ENCODE measurements at regions not wholly inside any gene's neighbourhood (a gene's known extent, or its start where the extent isn't known, plus 50 kb on each side); places are given as distances from the start of the nearest gene placed in this dataset.
A peak's percentile ranks its signal among the peaks of the same experiment; 100 is the strongest.

GRCh38 chr1:201663491-201664113 is 124.7 kb downstream of the NAV1 start:
- Histone ChIP-seq H3K27ac (ENCODE audit: low read depth in 2 of 2, low read length in 2 of 2) (no peak overlapping the region), H3K9ac (ENCODE audit: low read depth in 1 of 2, low read length in 2 of 2) (no peak overlapping the region), H3K36me3 (ENCODE audit: control insufficient read depth in 2 of 2, insufficient read depth in 2 of 2, low read length in 2 of 2) (no peaks in the 10 kb centered on the region), H3K4me1 (ENCODE audit: control insufficient read depth in 2 of 2, insufficient read depth in 2 of 2, low read length in 2 of 2) (no peaks in the 10 kb centered on the region), H3K27me3 (ENCODE audit: control insufficient read depth in 2 of 2, insufficient read depth in 2 of 2, low read length in 2 of 2) (no peaks in the 10 kb centered on the region), H3K9me3 (ENCODE audit: control insufficient read depth in 2 of 2, low read length in 2 of 2) (no peaks in the 10 kb centered on the region), H3K4me3 (ENCODE audit: low read length in 2 of 2) (no peak overlapping the region)

- Histone ChIP-seq H3K4me3 (ENCODE audit: low read length in 2 of 2) (no peak overlapping the region), H3K27ac (ENCODE audit: low read depth in 2 of 2, low read length in 2 of 2) (no peak overlapping the region), H3K4me1 (ENCODE audit: control insufficient read depth in 2 of 2, insufficient read depth in 2 of 2, low read length in 2 of 2) (no peaks in the 10 kb centered on the region), H3K9ac (ENCODE audit: low read depth in 1 of 2, low read length in 2 of 2) (no peak overlapping the region), H3K9me3 (ENCODE audit: control insufficient read depth in 2 of 2, low read length in 2 of 2) (no peaks in the 10 kb centered on the region), H3K27me3 (ENCODE audit: control insufficient read depth in 2 of 2, insufficient read depth in 2 of 2, low read length in 2 of 2) (no peaks in the 10 kb centered on the region), H3K36me3 (ENCODE audit: control insufficient read depth in 2 of 2, insufficient read depth in 2 of 2, low read length in 2 of 2) (no peaks in the 10 kb centered on the region)
Observed at GRCh38 chr1:201665036-201665435, 126.1 kb downstream of the NAV1 start.

DNA sequence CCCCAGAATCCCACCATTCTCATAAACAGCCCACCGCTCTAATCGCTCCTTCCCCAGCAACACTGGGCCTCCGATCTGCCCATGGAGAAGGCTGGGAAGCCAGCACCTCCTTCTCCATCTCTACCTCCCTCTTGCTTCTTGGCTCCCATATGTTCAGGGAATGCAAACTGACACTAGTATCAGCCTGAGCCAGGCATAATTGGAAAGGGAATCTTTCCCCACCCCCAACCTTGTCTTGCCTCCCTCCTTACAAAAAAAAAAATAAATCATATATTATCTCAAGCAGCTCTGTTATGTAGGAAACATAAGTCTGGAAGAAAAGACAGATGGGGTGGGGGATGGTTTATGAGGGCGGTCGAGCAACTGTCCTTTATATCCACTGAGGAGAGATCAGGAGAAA is 127.2 kb downstream of the NAV1 start:
- Histone ChIP-seq H3K27me3 (ENCODE audit: control insufficient read depth in 2 of 2, insufficient read depth in 2 of 2, low read length in 2 of 2) (no peaks in the 10 kb centered on the region), H3K36me3 (ENCODE audit: control insufficient read depth in 2 of 2, insufficient read depth in 2 of 2, low read length in 2 of 2) (no peaks in the 10 kb centered on the region), H3K27ac (ENCODE audit: low read depth in 2 of 2, low read length in 2 of 2) (no peak overlapping the region), H3K9ac (ENCODE audit: low read depth in 1 of 2, low read length in 2 of 2) (no peak overlapping the region), H3K9me3 (ENCODE audit: control insufficient read depth in 2 of 2, low read length in 2 of 2) (no peaks in the 10 kb centered on the region), H3K4me1 (ENCODE audit: control insufficient read depth in 2 of 2, insufficient read depth in 2 of 2, low read length in 2 of 2) (no peaks in the 10 kb centered on the region), H3K4me3 (ENCODE audit: low read length in 2 of 2) (no peak overlapping the region)

DNA sequence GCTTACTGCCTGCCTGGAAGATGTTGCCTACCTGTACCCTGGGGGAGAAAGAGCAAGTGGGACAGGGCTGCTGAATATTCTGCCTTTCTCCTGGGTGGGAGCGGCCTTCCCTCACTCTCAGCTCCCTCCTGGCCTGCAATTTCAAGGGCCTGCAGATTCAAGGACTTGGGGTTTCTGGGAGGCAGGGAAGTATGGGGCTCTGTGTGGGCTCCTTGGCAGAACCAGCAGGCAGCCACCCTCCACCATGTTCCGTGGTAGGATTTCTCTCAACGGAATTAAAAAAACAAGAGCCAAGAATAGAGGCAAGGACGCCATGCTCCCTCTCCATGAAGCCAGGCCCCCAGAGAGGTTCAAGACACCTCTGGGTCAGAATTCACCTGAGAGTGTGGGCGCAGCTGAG is 127.7 kb downstream of the NAV1 start:
- Histone ChIP-seq H3K9ac (ENCODE audit: low read depth in 1 of 2, low read length in 2 of 2) (no peak overlapping the region), H3K4me1 (ENCODE audit: control insufficient read depth in 2 of 2, insufficient read depth in 2 of 2, low read length in 2 of 2) (no peaks in the 10 kb centered on the region), H3K36me3 (ENCODE audit: control insufficient read depth in 2 of 2, insufficient read depth in 2 of 2, low read length in 2 of 2) (no peaks in the 10 kb centered on the region), H3K4me3 (ENCODE audit: low read length in 2 of 2) (no peak overlapping the region), H3K9me3 (ENCODE audit: control insufficient read depth in 2 of 2, low read length in 2 of 2) (no peaks in the 10 kb centered on the region), H3K27ac (ENCODE audit: low read depth in 2 of 2, low read length in 2 of 2) (no peak overlapping the region), H3K27me3 (ENCODE audit: control insufficient read depth in 2 of 2, insufficient read depth in 2 of 2, low read length in 2 of 2) (no peaks in the 10 kb centered on the region)

DNA sequence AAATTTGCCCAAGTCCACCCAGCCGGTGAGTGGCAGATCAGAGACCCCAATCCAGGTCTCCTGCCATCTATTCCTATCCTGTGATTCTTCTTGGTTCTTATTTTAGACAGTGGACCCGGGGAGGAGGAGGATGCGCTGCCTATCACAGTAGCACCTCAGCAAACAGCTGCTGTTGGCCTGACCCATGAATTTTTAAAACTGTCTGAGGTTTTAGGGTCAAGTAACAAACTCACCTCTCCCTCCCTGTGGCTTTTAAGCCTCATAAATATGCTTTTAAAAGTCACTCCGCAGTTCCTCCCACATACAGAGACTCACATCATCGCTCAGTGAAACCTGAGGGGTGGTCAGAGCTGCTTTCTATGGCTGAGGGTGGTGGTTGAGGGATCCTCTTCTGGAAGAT is 128.6 kb downstream of the NAV1 start:
- Histone ChIP-seq H3K36me3 (ENCODE audit: control insufficient read depth in 2 of 2, insufficient read depth in 2 of 2, low read length in 2 of 2) (no peaks in the 10 kb centered on the region), H3K27ac (ENCODE audit: low read depth in 2 of 2, low read length in 2 of 2) (no peak overlapping the region), H3K4me3 (ENCODE audit: low read length in 2 of 2) (no peak overlapping the region)

DNA sequence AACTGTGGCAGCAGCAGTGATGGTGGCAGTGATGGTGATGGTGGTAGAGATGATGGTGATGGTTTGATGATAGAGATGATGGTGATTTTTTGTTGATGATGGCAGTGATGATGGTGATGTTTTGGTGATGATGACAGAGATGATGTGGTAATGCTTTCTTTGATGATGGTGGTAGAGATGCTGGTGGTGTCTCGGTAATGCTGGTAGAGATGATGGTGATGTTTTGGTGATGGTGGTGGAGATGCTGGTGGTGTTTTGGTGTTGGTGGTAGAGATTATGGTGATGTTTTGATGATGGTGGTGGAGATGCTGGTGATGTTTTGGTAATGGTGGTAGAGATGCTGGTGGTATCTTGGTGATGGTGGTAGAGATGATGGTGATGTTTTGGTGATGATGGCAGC is 131.6 kb downstream of the NAV1 start:
- no peaks in the 10 kb centered on the region for H3K27me3 ChIP-seq (ENCODE audit: control insufficient read depth in 2 of 2, insufficient read depth in 2 of 2, low read length in 2 of 2)
- no peak overlapping the region for H3K9ac ChIP-seq (ENCODE audit: low read depth in 1 of 2, low read length in 2 of 2)
- no peak overlapping the region for H3K27ac ChIP-seq (ENCODE audit: low read depth in 2 of 2, low read length in 2 of 2)
- no peaks in the 10 kb centered on the region for H3K36me3 ChIP-seq (ENCODE audit: control insufficient read depth in 2 of 2, insufficient read depth in 2 of 2, low read length in 2 of 2)
- peaks cover 0 to 2% of the 10 kb centered on the region in 2 donors for H3K4me1 ChIP-seq (ENCODE audit: control insufficient read depth in 2 of 2, insufficient read depth in 2 of 2, low read length in 2 of 2)
- no peak overlapping the region for H3K4me3 ChIP-seq (ENCODE audit: low read length in 2 of 2)
- H3K9me3 ChIP-seq (ENCODE audit: control insufficient read depth in 2 of 2, low read length in 2 of 2): no peaks in the 10 kb centered on the region

More for the DNA sequence above, 128.6 kb downstream of the NAV1 start:
- Histone ChIP-seq H3K4me1 (ENCODE audit: control insufficient read depth in 2 of 2, insufficient read depth in 2 of 2, low read length in 2 of 2) (no peaks in the 10 kb centered on the region), H3K9me3 (ENCODE audit: control insufficient read depth in 2 of 2, low read length in 2 of 2) (no peaks in the 10 kb centered on the region), H3K27me3 (ENCODE audit: control insufficient read depth in 2 of 2, insufficient read depth in 2 of 2, low read length in 2 of 2) (no peaks in the 10 kb centered on the region), H3K9ac (ENCODE audit: low read depth in 1 of 2, low read length in 2 of 2) (no peak overlapping the region)

- no peaks in the 10 kb centered on the region for H3K27me3 ChIP-seq (ENCODE audit: control insufficient read depth in 2 of 2, insufficient read depth in 2 of 2, low read length in 2 of 2)
- H3K9ac ChIP-seq (ENCODE audit: low read depth in 1 of 2, low read length in 2 of 2): no peak overlapping the region
- no peaks in the 10 kb centered on the region for H3K36me3 ChIP-seq (ENCODE audit: control insufficient read depth in 2 of 2, insufficient read depth in 2 of 2, low read length in 2 of 2)
- peaks cover 8 to 12% of the 10 kb centered on the region in 2 donors for H3K4me1 ChIP-seq (ENCODE audit: control insufficient read depth in 2 of 2, insufficient read depth in 2 of 2, low read length in 2 of 2)
- H3K27ac ChIP-seq (ENCODE audit: low read depth in 2 of 2, low read length in 2 of 2): no peak overlapping the region
- no peak overlapping the region for H3K4me3 ChIP-seq (ENCODE audit: low read length in 2 of 2)
- no peaks in the 10 kb centered on the region for H3K9me3 ChIP-seq (ENCODE audit: control insufficient read depth in 2 of 2, low read length in 2 of 2)
Observed at GRCh38 chr1:201672685-201673084, 133.8 kb downstream of the NAV1 start.

DNA sequence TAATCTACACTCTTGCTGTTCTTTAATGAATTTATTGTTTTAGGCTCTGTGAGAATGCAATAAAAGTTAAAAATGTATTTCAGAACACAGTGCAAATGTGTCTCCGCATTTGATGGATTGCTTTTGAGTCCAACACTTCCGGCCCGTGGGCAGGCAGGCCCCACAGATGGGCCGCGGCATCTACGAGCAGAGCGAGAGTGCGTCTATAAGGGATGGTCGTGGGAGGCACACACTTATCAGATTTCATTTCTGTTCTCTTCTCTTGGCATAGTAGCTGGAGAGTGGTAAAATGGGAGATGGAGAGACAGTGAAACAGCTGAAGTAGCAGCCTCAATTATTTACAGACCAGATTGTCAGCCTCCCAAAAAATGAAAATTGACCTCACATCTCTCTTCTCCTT is 134.2 kb downstream of the NAV1 start:
- Histone ChIP-seq H3K4me3 (ENCODE audit: low read length in 2 of 2) (no peak overlapping the region), H3K9me3 (ENCODE audit: control insufficient read depth in 2 of 2, low read length in 2 of 2) (no peaks in the 10 kb centered on the region), H3K9ac (ENCODE audit: low read depth in 1 of 2, low read length in 2 of 2) (no peak overlapping the region), H3K27ac (ENCODE audit: low read depth in 2 of 2, low read length in 2 of 2) (no peak overlapping the region), H3K27me3 (ENCODE audit: control insufficient read depth in 2 of 2, insufficient read depth in 2 of 2, low read length in 2 of 2) (no peaks in the 10 kb centered on the region), H3K4me1 (ENCODE audit: control insufficient read depth in 2 of 2, insufficient read depth in 2 of 2, low read length in 2 of 2) (peaks cover 8 to 12% of the 10 kb centered on the region in 2 donors), H3K36me3 (ENCODE audit: control insufficient read depth in 2 of 2, insufficient read depth in 2 of 2, low read length in 2 of 2) (no peaks in the 10 kb centered on the region)

GRCh38 chr1:201673915-201674314 is 135.0 kb downstream of the NAV1 start:
- H3K27ac ChIP-seq (ENCODE audit: low read depth in 2 of 2, low read length in 2 of 2): no peak overlapping the region
- H3K36me3 ChIP-seq (ENCODE audit: control insufficient read depth in 2 of 2, insufficient read depth in 2 of 2, low read length in 2 of 2): no peaks in the 10 kb centered on the region
- H3K4me1 ChIP-seq (ENCODE audit: control insufficient read depth in 2 of 2, insufficient read depth in 2 of 2, low read length in 2 of 2): peaks cover 8 to 12% of the 10 kb centered on the region in 2 donors
- H3K4me3 ChIP-seq (ENCODE audit: low read length in 2 of 2): no peak overlapping the region
- H3K27me3 ChIP-seq (ENCODE audit: control insufficient read depth in 2 of 2, insufficient read depth in 2 of 2, low read length in 2 of 2): no peaks in the 10 kb centered on the region
- no peaks in the 10 kb centered on the region for H3K9me3 ChIP-seq (ENCODE audit: control insufficient read depth in 2 of 2, low read length in 2 of 2)
- no peak overlapping the region for H3K9ac ChIP-seq (ENCODE audit: low read depth in 1 of 2, low read length in 2 of 2)

- Histone ChIP-seq H3K27ac (ENCODE audit: low read depth in 2 of 2, low read length in 2 of 2) (no peak overlapping the region), H3K9me3 (ENCODE audit: control insufficient read depth in 2 of 2, low read length in 2 of 2) (no peaks in the 10 kb centered on the region), H3K4me3 (ENCODE audit: low read length in 2 of 2) (no peak overlapping the region), H3K36me3 (ENCODE audit: control insufficient read depth in 2 of 2, insufficient read depth in 2 of 2, low read length in 2 of 2) (no peaks in the 10 kb centered on the region), H3K9ac (ENCODE audit: low read depth in 1 of 2, low read length in 2 of 2) (no peak overlapping the region), H3K27me3 (ENCODE audit: control insufficient read depth in 2 of 2, insufficient read depth in 2 of 2, low read length in 2 of 2) (no peaks in the 10 kb centered on the region), H3K4me1 (ENCODE audit: control insufficient read depth in 2 of 2, insufficient read depth in 2 of 2, low read length in 2 of 2) (peaks cover 8 to 12% of the 10 kb centered on the region in 2 donors)
Observed at GRCh38 chr1:201675143-201675542, 136.2 kb downstream of the NAV1 start.

- H3K9ac ChIP-seq (ENCODE audit: low read depth in 1 of 2, low read length in 2 of 2): peak overlapping the region; percentile 36 to 62
- H3K9me3 ChIP-seq (ENCODE audit: control insufficient read depth in 2 of 2, low read length in 2 of 2): no peaks in the 10 kb centered on the region
- peaks cover 8 to 12% of the 10 kb centered on the region in 2 donors for H3K4me1 ChIP-seq (ENCODE audit: control insufficient read depth in 2 of 2, insufficient read depth in 2 of 2, low read length in 2 of 2)
- no peaks in the 10 kb centered on the region for H3K27me3 ChIP-seq (ENCODE audit: control insufficient read depth in 2 of 2, insufficient read depth in 2 of 2, low read length in 2 of 2)
- no peak overlapping the region for H3K4me3 ChIP-seq (ENCODE audit: low read length in 2 of 2)
- no peaks in the 10 kb centered on the region for H3K36me3 ChIP-seq (ENCODE audit: control insufficient read depth in 2 of 2, insufficient read depth in 2 of 2, low read length in 2 of 2)
- peak overlapping the region; percentile 34 to 68 for H3K27ac ChIP-seq (ENCODE audit: low read depth in 2 of 2, low read length in 2 of 2)
Observed at GRCh38 chr1:201676197-201676596, 137.3 kb downstream of the NAV1 start.

All from mucosa of rectum (tissue), 2 donors.